Gastroesophageal sphincter (tissue), 3 donors: ENCODE measurements at regions not wholly inside any gene's neighbourhood (a gene's known extent, or its start where the extent isn't known, plus 50 kb on each side); places are given as distances from the start of the nearest gene placed in this dataset.

ENCODE experiments used
- EP300 ChIP-seq: sonication (generic); formaldehyde crosslinking; IDR thresholded peaks from one replicate; pipeline ENCODE4 v1.6.1; 2017; ENCODE audit warnings: antibody characterized with exemption, mild to moderate bottlenecking
- POLR2A ChIP-seq, 2 donors: fragments of 450-650 bp; IDR thresholded peaks; one replicate each; pipeline ENCODE4 v1.6.1; 2017; ENCODE audit warnings: antibody characterized with exemption in 2 of 2, mild to moderate bottlenecking in 2 of 2, moderate library complexity in 1 of 2
- POLR2AphosphoS5 ChIP-seq: sonication (generic); formaldehyde crosslinking; IDR thresholded peaks from one replicate; pipeline ENCODE4 v1.6.1; 2017; ENCODE audit warnings: antibody characterized with exemption
- TF ChIP-seq, protein P1 (sequence below), 4 experiments: fragments of 200-600 bp in 2 of 4; fragments of 450-650 bp in 2 of 4; sonication (generic) in 1 of 4; IDR thresholded peaks; one replicate each; pipeline ENCODE4 v1.5.1; 2017 to 2019; ENCODE audit warnings: antibody characterized with exemption in 4 of 4, mild to moderate bottlenecking in 2 of 4, moderate library complexity in 2 of 4

DNA sequence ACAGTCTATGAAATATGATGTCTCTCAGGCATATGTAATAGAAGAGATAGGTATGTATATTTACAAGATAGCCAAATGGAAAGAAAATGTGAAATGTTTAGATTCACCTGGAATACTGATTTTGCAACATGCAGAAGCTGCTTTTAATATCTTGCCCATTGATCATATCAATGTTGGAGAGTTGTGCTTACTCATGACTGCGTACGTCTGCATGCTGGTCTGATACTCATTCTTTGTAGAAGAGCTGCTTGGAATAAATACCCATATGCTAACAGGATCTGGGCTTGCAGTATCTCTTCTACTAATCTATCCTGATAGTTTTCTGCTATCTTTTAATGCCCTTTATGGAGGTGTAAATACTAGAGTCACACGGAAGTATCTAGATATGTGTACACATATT, 120.6 kb upstream of the FOXP2 start:
- TF ChIP-seq, protein P1, sequence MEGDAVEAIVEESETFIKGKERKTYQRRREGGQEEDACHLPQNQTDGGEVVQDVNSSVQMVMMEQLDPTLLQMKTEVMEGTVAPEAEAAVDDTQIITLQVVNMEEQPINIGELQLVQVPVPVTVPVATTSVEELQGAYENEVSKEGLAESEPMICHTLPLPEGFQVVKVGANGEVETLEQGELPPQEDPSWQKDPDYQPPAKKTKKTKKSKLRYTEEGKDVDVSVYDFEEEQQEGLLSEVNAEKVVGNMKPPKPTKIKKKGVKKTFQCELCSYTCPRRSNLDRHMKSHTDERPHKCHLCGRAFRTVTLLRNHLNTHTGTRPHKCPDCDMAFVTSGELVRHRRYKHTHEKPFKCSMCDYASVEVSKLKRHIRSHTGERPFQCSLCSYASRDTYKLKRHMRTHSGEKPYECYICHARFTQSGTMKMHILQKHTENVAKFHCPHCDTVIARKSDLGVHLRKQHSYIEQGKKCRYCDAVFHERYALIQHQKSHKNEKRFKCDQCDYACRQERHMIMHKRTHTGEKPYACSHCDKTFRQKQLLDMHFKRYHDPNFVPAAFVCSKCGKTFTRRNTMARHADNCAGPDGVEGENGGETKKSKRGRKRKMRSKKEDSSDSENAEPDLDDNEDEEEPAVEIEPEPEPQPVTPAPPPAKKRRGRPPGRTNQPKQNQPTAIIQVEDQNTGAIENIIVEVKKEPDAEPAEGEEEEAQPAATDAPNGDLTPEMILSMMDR (IDR thresholded peaks at IDR 0.05), result no peak
- TF ChIP-seq POLR2A (IDR thresholded peaks at IDR 0.05) (no peak), POLR2AphosphoS5 (no peak), EP300 (no peak)
